CD4-positive, alpha-beta T cell treated with Interleukin-6 for 4 hours (primary cell): ENCODE measurements at regions not wholly inside any gene's neighbourhood (a gene's known extent, or its start where the extent isn't known, plus 50 kb on each side); places are given as distances from the start of the nearest gene placed in this dataset.

Source experiments
- DNase-seq: peaks from one replicate; pipeline ENCODE4 v3.0.0-alpha.2; 2020; ENCODE audit warnings: mixed read lengths

- DNase-seq: no peak
These were observed 51.4 kb upstream of the CHMP2B start for GRCh38 chr3:87175732-87176131.

- DNase-seq: no peak
These were observed 53.3 kb upstream of the CHMP2B start for GRCh38 chr3:87173776-87174175.

- no peak for DNase-seq
These were observed 54.0 kb upstream of the CHMP2B start for GRCh38 chr3:87173071-87173470.

GRCh38 chr3:87167628-87168456 is 59.3 kb upstream of the CHMP2B start:
- DNase-seq: peak; percentile 9

- DNase-seq: no peak
These were observed 62.9 kb upstream of the CHMP2B start for GRCh38 chr3:87164245-87164644.

- no peak for DNase-seq
These were observed 65.3 kb upstream of the CHMP2B start for GRCh38 chr3:87161851-87162250.

GRCh38 chr3:87161417-87161816 is 65.7 kb upstream of the CHMP2B start:
- DNase-seq: no peak

GRCh38 chr3:87161013-87161412 is 66.1 kb upstream of the CHMP2B start:
- DNase-seq: no peak

- DNase-seq: no peak
These were observed 68.3 kb upstream of the CHMP2B start for GRCh38 chr3:87158823-87159222.

- no peak for DNase-seq
These were observed 79.1 kb upstream of the CHMP2B start for GRCh38 chr3:87148020-87148419.

GRCh38 chr3:87147562-87147961 is 79.5 kb upstream of the CHMP2B start:
- DNase-seq: no peak

GRCh38 chr3:87145553-87145952 is 81.6 kb upstream of the CHMP2B start:
- DNase-seq: no peak

- no peak for DNase-seq
These were observed 91.0 kb upstream of the CHMP2B start for GRCh38 chr3:87136066-87136596.

GRCh38 chr3:87135412-87135811 is 91.7 kb upstream of the CHMP2B start:
- no peak for DNase-seq

GRCh38 chr3:87132801-87133200 is 94.3 kb upstream of the CHMP2B start:
- no peak for DNase-seq

GRCh38 chr3:87128006-87128405 is 99.1 kb upstream of the CHMP2B start:
- DNase-seq: no peak

GRCh38 chr3:87127281-87127680 is 99.8 kb upstream of the CHMP2B start:
- DNase-seq: no peak

GRCh38 chr3:87126321-87126720 is 100.8 kb upstream of the CHMP2B start:
- DNase-seq: no peak

GRCh38 chr3:87125116-87125515 is 102.0 kb upstream of the CHMP2B start:
- DNase-seq: no peak

- DNase-seq: no peak
These were observed 104.3 kb upstream of the CHMP2B start for GRCh38 chr3:87122766-87123165.

GRCh38 chr3:87121856-87122255 is 105.3 kb upstream of the CHMP2B start:
- DNase-seq: no peak

GRCh38 chr3:87120881-87121280 is 106.2 kb upstream of the CHMP2B start:
- DNase-seq: no peak

GRCh38 chr3:87120236-87120635 is 106.9 kb upstream of the CHMP2B start:
- no peak for DNase-seq

- DNase-seq: no peak
These were observed 117.6 kb upstream of the CHMP2B start for GRCh38 chr3:87109465-87109864.
